Stimulated activated CD4-positive, alpha-beta T cell treated with anti-CD3 and anti-CD28 coated beads, Interleukin-15, amount 100 ng/mL, for 48 hours (primary cell): ENCODE measurements at regions not wholly inside any gene's neighbourhood (a gene's known extent, or its start where the extent isn't known, plus 50 kb on each side); places are given as distances from the start of the nearest gene placed in this dataset.
"Not testable (repeated sequence)": the region's sequence is repeated elsewhere in the genome, so short reads cannot be mapped to it uniquely, and the experiment has no call there.

Source experiments
- DNase-seq, 2 donors: peaks; one replicate each; pipeline ENCODE4 v3.0.0-alpha.2; 2020; ENCODE audit warnings: low read depth in 2 of 2

DNA sequence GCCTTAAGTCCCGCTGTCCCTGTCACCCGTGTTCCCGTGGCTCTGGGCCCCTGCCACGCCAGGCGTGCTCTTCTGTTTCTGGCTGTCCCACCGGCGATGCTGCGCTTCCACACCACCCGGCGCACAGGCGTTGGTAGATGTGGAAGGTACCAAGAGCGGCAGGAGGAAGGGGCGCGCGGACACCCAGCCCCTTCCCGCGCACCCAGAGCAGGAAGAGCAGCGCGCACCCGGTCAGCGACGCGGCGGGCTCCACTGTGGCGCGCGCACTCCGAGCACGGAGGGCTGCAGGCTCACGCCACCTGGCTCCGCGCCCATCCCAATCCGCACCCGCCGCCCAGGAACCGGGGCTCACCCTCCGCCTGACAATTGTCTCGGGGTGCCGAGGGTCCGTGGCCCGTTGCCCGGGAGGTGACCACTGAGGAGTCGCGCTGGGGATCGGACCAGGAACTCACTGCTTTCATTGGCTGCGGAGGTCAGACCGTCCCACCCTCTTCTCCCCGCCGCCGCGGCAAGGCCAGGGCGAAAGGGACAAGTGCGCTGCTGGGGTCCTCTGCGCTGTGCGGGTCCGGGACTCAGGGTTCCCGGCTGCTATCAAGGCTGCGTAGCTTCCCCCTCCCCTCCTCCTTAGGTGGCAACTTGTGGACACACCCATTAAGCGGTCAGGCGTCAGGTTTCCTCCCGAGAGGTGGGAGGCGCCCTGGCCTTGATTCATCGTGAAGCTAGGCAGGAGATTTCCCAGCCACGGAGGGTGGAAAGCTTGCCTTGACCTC, 121.6 kb upstream of the ZNF92 start:
- DNase-seq, result peak in 1 of 2 donors; percentile 37

DNA sequence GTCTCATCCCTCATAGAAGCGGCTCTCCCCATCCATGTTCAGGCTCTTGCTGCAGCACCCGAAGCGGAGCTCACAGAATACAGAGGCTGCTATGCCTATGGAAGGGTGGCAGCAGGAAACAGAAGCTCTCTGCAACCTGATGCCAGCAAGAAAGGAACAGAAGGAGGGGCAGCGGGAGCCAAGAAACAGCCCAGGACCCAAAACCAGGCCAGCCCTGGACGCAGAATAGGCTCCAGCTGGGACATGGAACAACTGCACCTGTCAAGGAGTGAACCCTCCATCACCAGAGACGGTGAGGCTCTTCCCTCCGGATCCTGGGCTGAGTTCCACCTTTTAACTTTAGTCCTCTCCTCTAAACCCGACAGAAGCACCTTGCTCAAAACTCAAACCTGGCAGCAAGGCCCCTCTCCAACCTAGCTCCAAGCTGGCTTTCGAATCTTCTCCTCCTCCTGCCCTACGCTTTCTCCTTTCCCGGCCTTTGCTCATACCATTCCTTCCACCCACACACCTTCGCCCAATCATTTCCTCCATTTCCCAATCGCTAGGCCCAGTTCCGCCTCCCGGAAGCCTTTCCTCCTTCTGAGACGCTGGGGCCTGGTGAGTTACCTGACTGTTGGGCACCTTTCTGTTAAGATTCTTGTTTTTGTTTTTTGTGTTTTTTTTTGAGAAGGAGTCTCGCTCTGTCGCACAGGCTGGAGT, 122.8 kb upstream of the ZNF92 start:
- DNase-seq, result no peak

DNA sequence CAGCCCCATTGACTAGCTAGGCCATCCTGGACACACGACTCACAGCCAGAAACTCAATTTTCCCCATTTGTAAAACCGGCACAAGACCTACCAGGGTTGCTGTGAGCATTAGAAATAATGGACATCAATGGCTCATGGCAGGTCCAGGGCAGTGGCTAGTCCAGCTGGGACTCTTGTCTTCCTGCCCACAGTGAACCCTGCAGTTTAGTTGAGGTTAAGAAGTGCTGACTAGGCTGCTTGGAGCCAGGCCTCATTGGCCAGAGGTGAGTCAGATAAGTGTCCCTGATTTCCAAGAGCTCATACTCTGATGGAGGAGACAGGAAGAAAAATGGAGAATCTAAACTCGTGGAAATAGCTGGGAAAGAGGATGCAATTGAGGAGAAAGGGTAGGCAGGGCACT, 123.4 kb upstream of the ZNF92 start:
- DNase-seq, result no peak

GRCh38 chr7:65247491-65247890, 126.2 kb upstream of the ZNF92 start:
- DNase-seq, result no peak

GRCh38 chr7:65239707-65240352, 133.8 kb upstream of the ZNF92 start:
- no peak for DNase-seq

GRCh38 chr7:65239324-65239706, 134.3 kb upstream of the ZNF92 start:
- no peak for DNase-seq

DNA sequence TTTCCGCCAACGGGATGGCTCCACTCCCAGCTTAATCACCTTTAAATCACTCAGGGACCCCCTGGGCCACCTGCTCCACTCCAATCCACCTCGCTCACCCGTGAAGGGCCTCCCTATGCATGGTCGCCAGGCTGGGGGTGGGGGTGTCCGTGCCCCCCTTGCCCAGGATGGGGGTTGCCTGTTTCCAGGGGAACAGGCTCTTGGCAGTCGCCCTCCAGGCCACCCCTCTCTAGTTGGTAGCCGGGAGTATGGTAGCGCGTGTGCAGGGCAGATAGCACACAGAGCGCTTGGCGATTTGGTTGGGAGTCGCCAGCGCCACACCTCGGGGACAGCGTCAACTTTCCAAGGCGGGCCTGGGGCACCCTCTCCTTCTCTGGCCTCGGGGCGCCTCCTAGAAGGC, 134.9 kb upstream of the ZNF92 start:
- no peak for DNase-seq

DNA sequence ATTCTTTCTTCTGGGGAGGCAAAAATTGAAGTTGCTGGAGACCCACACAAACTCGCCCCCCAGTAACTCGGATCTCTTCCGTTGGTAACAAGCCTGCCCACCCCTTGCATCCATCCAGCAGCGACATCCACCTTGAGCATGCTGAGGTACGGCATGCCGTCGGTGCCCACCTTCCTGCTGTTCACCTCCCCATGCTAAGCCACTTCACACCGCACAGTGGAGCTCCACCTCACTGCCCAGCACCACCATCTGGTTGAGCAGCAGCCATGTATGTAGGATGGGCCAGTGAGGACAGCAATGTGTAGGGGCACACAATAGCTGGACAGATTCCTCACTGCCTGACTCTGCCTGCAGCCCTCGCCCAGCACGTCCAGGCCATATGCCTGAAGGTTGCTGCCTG, 138.1 kb upstream of the ZNF92 start:
- no peak for DNase-seq

- no peak for DNase-seq
Observed at GRCh38 chr7:65233409-65234034, 140.1 kb upstream of the ZNF92 start.

DNA sequence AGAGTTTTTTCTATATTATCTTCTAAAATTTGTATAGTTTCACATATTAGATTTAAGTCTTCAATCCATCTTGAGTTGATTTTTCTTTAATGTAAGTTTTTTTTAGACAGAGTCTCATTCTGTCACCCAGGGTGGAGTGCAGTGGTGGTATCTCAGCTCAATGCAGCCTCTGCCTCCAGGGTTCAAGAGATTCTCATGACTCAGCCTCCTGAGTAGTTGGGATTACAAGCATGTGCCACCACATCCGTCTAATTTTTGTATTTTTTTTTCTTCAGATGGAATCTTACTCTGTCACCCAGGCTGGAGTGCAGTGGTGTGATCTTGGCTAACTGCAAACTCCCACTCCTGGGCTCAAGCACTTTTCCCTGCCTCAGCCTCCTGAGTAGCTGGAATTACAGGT, 143.4 kb upstream of the ZNF92 start:
- DNase-seq, result no peak

DNA sequence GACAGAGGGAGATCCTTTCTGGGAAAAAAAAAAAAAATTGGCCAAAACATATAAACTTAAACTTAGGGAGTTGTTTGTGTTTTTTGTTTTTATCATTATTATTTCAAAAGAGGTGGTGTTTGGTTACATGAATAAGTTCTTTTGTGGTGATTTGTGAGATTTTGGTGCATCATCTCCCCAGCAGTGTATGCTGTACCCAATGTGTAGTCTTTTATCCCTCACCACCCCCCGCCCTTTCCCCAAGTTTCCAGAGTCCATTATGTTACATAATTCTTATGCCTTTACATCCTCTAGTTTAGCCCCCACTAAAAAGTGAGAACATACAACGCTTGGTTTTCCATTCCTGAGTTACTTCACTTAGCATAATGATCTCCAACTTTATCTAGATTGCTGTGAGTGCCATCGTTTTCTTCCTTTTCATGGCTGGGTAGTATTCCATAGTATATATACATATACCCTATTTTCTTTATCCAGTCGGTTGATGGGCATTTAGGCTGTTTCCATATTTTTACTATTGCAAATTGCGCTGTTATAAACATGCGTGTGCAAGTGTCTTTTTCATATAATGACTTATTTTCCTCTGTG, 148.1 kb upstream of the ZNF92 start:
- no peak for DNase-seq

- no peak for DNase-seq
Observed at GRCh38 chr7:65222655-65223054, 151.0 kb upstream of the ZNF92 start.

- DNase-seq, result no peak
Observed at GRCh38 chr7:65221683-65222082, 152.0 kb upstream of the ZNF92 start.

- DNase-seq, result no peak
Observed at GRCh38 chr7:65219623-65220022, 154.0 kb upstream of the ZNF92 start.

DNA sequence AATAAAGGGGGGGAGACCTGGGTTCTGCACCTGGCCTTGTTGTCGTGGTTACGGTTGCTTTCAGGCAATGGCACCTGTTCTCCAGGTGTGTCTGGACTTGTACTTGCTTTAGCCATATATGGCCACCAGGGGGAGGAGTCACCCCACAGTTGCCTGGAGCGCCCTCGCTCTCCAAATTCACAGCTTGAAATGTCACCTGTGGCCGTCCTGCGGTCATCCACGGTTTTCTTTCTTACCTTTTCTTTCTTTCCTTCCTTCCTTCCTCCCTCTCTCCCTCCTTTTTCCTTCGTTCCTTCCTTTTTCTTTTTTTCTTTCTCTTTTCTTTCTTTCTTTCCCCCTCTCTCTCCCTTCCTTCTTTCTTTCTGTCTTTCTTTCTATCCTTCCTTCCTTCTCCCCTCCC, 157.2 kb upstream of the ZNF92 start:
- peak; percentile 33 to 43 for DNase-seq

DNA sequence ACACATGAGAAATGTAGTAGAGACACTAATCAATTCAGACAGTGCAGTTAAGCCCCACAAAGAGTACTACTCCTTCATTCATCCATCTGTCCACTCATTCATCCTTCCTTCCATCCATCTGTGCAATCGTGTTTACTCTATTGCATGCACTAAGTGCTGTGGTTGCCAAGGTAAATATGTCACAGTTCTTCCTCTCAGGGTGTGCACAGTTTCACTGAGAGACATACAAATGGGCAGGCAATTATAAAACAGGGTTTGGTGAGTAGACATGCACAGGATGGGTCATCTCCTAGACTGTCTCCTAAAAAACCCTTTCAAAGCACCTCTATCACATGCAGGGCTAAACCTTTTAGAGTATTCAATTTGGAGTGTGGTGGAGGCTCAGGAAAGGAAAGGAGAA, 160.4 kb upstream of the ZNF92 start:
- not testable (repeated sequence) for DNase-seq

- DNase-seq, result not testable (repeated sequence)
Observed at GRCh38 chr7:65199221-65199620, 174.4 kb upstream of the ZNF92 start.

DNA sequence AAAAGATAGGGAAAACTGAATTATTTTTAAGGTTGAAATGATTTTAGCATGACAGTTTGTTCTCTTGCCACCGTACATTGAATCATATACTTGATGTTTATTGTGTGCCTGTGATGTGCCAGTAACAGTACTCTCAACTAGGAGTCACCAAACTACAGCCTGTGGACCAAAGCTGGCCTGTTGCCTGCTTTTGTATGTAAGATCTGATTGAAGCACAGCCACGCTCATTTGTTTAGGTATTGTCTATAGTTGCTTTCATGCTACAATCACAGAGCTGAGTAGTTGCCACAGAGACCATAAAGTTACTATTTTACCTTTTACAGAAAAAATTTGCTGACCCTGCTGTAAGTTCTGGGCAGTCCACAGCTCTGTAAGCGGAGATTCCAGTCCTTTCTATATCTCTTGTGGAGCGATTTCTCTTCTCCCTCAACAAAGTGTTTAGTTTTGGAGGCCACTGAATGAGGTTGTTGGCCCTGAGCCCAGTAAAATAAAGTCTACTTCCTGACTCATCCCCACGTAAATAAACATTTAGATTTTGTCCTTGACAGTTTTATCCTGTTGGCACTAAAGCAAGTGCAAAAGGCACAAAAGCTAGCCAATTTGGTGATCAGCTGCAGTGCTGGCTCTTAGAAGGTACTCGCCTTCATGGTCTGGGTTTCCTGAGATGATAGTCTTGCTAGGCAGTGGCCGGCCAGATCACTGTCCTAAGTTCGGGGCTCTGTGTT, 180.2 kb upstream of the ZNF92 start:
- DNase-seq, result not testable (repeated sequence)

- not testable (repeated sequence) for DNase-seq
Observed at GRCh38 chr7:65177041-65177440, 170.6 kb upstream of the ERV3-1 start.

GRCh38 chr7:65150105-65150504, 143.6 kb upstream of the ERV3-1 start:
- DNase-seq, result not testable (repeated sequence)
